ENCODE measurements at regions not wholly inside any gene's neighbourhood (a gene's known extent, or its start where the extent isn't known, plus 50 kb on each side); places are given as distances from the start of the nearest gene placed in this dataset.

DNA sequence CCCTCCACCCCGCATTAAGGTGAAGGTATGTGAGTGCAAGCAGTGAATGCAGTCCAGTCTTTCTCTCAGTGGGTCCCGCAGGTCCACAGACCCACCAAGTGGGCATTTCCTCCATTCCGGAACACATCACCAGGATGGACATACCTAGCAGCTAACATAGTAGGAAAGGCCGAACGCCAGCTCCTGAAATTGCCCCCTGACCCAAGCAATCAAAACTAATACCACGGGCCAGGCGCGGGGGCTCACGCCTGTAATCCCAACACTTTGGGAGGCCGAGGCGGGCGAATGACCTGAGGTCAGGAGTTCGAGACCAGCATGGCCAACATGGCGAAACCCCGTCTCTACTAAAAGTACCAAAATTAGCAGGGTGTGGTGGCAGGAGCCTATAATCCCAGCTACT is 71.7 kb upstream of the VSTM2B start:
- H3K4me1 ChIP-seq = no peaks in the 10 kb centered on the region
- peaks cover 10% of the 10 kb centered on the region for H3K9me3 ChIP-seq
- no peak for FAIRE-seq
- ATAC-seq = no peak
- DNase-seq (ENCODE audit: low read depth in 1 of 2, low spot score in 1 of 2) = no peak
- ChIA-PET CTCF (interaction anchor here (1.2 to 1.4 kb wide), 2 partner anchors 13 to 74 kb away, joined by 3 read pairs; no protein-coding TSS in a partner anchor), POLR2A (no interaction called here)
- H3K4me3 ChIP-seq = no peak overlapping the region
- 27% methylated on average over 15 of the region's 15 CpGs for WGBS (ENCODE audit: missing lambda C conversion rate)
- TF ChIP-seq ATOH8 (CRISPR knock-in tag; IDR thresholded peaks at IDR 0.05; ENCODE audit: low read depth) = no peak
- no peak for TF ChIP-seq TP53 (CRISPR knock-in tag; IDR thresholded peaks at IDR 0.05)
- no peak for TF ChIP-seq HOXB5 (CRISPR knock-in tag; IDR thresholded peaks at IDR 0.05)
- TF ChIP-seq, protein P1, sequence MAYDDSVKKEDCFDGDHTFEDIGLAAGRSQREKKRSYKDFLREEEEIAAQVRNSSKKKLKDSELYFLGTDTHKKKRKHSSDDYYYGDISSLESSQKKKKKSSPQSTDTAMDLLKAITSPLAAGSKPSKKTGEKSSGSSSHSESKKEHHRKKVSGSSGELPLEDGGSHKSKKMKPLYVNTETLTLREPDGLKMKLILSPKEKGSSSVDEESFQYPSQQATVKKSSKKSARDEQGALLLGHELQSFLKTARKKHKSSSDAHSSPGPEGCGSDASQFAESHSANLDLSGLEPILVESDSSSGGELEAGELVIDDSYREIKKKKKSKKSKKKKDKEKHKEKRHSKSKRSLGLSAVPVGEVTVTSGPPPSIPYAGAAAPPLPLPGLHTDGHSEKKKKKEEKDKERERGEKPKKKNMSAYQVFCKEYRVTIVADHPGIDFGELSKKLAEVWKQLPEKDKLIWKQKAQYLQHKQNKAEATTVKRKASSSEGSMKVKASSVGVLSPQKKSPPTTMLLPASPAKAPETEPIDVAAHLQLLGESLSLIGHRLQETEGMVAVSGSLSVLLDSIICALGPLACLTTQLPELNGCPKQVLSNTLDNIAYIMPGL (CRISPR knock-in tag; IDR thresholded peaks at IDR 0.05; ENCODE audit: borderline replicate concordance) = no peak
- TF ChIP-seq SREBF2 (IDR thresholded peaks at IDR 0.05) = no peak
- no peak overlapping the region for H3K27ac ChIP-seq
- H3K4me2 ChIP-seq = no peak overlapping the region

GRCh38 chr19:29457413-29457812 is 68.4 kb upstream of the VSTM2B start:
- H3K9me3 ChIP-seq = peaks cover 10% of the 10 kb centered on the region
- 0% methylated on average over 1 of the region's 1 CpG for WGBS (ENCODE audit: missing lambda C conversion rate)
- no peaks in the 10 kb centered on the region for H3K4me1 ChIP-seq
- CTCF ChIA-PET = no interaction called here
- DNase-seq (ENCODE audit: low read depth in 1 of 2, low spot score in 1 of 2) (no peak), FAIRE-seq (no peak), ATAC-seq (no peak)
- no peak overlapping the region for H3K27ac ChIP-seq
- no peak for TF ChIP-seq ZFP36 (IDR thresholded peaks at IDR 0.05; ENCODE audit: borderline replicate concordance, partially characterized antibody)
- no peak for TF ChIP-seq CHD4 (IDR thresholded peaks at IDR 0.05; ENCODE audit: borderline replicate concordance)
- TF ChIP-seq FOSL2 (IDR thresholded peaks at IDR 0.05) = no peak
- no peak for TF ChIP-seq FOSL2 (CRISPR knock-in tag; IDR thresholded peaks at IDR 0.05)
- no peak overlapping the region for H3K4me2 ChIP-seq
- POLR2A ChIA-PET = no interaction called here
- no peak overlapping the region for H3K4me3 ChIP-seq

GRCh38 chr19:29467824-29468401 is 57.9 kb upstream of the VSTM2B start:
- ChIA-PET POLR2A (no interaction called here), CTCF (interaction anchor here (0.6 to 1.7 kb wide), 11 partner anchors 9 to 323 kb away, joined by 3 to 10 read pairs (median 3); no protein-coding TSS in a partner anchor)
- TF ChIP-seq SMC3 (IDR thresholded peaks at IDR 0.05) = peak; percentile 62
- TF ChIP-seq RAD21 (conservative IDR thresholded peaks at IDR 0.05 in 1 of 2, IDR thresholded peaks at IDR 0.05 in 1 of 2) = peak; percentile 55 to 59
- no peak for TF ChIP-seq FOXS1 (CRISPR knock-in tag; IDR thresholded peaks at IDR 0.05)
- no peak for TF ChIP-seq HOXA7 (CRISPR knock-in tag; IDR thresholded peaks at IDR 0.05)
- TF ChIP-seq CTCF (IDR thresholded peaks at IDR 0.05) = peak; percentile 59
- TF ChIP-seq NPAS2 (CRISPR knock-in tag; IDR thresholded peaks at IDR 0.05; ENCODE audit: borderline replicate concordance) = no peak
- TF ChIP-seq CEBPB (IDR thresholded peaks at IDR 0.05) = no peak
- no peak for TF ChIP-seq ATOH8 (CRISPR knock-in tag; IDR thresholded peaks at IDR 0.05; ENCODE audit: low read depth)
- ATAC-seq (peak; percentile 81 to 91; a peak in 5 of 6 replicates), DNase-seq (ENCODE audit: low read depth in 1 of 2, low spot score in 1 of 2) (peak; percentile 36 to 77), FAIRE-seq (peak; percentile 98)
- no peak overlapping the region for H3K4me3 ChIP-seq
- no peaks in the 10 kb centered on the region for H3K9me3 ChIP-seq
- no peak overlapping the region for H3K4me2 ChIP-seq
- WGBS (ENCODE audit: missing lambda C conversion rate) = 20% methylated on average over 5 of the region's 5 CpGs
- no peak overlapping the region for H3K27ac ChIP-seq
- H3K4me1 ChIP-seq = no peaks in the 10 kb centered on the region

All from A549 (cell line).